HG03025 (cell line): ENCODE measurements at regions not wholly inside any gene's neighbourhood (a gene's known extent, or its start where the extent isn't known, plus 50 kb on each side); places are given as distances from the start of the nearest gene placed in this dataset.

Experiments
- ATAC-seq: cut with Tn5 transposase; IDR thresholded peaks from one replicate; pipeline ENCODE4 v1.9.1; 2021; ENCODE audit warnings: mild to moderate bottlenecking, moderate library complexity; ENCODE audit not compliant: unreplicated experiment, low FRiP score

DNA sequence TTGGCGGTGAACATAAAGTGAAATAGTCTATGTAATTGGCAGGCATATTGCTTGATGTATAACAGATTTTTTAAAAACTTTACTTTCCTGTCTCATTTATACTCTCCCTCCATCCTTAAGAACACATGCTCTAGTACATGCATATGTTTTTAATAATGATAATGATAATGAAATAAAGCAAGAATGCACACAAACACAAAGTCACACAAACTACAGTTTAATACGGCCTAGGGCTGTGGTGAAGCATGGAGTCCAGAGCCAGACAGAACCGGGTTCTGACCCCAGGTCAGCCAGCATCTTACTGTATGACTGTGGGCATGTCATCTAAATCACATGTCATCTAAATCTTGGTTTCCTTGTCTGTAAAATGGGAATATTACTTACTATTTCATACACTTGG lies 324.9 kb upstream of the NFIA start:
- ATAC-seq, result no peak

DNA sequence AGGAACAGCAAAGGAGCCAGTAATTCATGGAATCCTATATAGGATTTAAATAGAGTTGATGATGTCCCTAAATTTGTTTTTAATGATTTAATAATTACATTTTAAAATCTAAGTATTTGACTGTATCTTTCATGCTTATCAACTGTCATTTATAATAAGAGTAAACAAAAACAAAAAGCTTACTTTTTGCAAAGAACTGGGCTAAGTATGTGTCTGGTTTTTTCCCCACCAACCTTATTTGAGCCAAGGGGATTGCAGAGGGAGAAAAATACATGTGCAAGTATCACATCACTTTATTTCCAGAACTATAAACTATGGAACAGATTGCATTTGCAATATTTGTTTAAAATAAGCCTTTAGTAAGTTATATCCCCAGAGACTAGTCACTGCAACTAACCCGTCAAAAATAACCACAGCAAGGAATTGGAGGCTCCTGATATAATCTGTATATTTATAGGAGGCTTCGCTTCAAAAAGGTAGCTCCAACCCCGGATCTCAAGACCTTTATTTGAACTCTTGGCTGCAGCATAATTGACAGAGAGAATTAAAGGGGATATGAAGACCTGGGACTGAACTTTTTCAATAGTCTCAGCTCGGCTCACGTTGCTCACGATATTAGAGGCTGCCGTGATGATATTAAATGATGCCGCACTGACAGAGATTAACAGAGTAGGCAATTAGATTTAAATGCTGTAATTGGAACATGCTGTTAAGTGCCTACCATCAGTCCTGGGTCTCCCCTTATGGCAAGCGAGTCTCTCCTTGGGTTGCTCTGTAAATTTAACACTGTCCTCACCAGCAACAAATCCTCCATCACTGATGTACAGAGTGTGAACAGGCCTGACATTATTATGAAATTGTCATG lies 329.1 kb upstream of the NFIA start:
- ATAC-seq, result no peak

DNA sequence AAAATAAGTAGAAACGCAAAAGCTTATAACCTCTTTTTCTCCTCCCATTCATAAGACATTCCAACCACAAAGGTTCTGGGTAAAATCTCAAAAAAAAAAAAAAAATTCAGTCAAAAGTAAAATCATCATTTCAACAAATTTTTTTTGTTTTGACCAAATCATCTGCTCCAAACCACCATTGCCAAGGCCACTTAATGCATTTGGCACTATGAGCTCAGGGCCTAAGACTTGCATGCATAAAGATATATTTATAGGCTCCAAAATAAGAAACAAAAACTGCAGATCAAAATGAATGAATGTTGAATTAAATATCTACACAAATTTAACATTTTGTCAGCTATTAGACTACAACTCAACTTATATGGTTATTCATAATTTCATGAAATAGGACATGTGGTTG lies 331.1 kb upstream of the NFIA start:
- no peak for ATAC-seq

DNA sequence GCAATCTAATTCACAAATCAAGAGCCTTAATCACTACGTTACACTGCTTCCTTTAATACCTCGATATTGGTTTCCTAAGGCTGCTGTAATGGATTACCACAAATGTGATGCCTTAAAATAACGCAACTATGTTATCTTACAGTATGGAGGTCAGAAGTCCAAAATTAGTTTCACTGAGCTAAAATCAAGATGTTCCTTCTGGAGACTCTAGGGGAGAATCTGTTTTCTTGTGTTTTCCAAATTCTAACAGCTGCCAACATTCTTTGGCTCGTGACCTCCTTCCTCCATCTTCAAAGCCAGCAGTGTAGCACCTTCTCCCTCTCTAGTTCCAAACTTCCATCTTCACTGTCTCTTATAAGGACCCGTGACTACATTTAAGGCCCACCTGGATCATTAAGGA lies 335.0 kb upstream of the NFIA start:
- ATAC-seq, result no peak

DNA sequence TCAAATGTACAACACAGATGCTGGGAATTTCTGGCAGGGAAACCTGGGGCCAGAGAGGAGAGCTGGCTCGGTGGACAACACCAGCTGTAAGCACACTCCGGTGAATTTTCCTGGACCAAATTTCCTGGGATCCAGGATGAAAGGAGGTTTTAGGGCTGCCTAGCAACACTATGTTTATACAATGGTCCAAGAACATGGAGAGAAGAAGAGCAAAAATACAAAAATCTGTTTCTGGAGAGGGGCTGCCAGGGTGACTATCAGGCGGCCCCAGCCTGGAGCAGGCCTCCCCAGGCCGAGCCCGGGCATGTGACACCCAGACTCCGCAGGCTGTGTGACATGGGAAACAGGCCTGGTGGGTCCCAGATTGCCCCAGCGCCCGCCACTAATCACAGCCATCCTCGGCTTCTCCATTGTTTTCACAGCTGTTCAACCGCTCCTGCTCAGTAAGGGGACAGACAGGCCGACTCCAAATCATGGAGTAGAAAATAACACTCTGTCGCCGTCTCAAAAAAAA lies 336.0 kb upstream of the NFIA start:
- no peak for ATAC-seq

DNA sequence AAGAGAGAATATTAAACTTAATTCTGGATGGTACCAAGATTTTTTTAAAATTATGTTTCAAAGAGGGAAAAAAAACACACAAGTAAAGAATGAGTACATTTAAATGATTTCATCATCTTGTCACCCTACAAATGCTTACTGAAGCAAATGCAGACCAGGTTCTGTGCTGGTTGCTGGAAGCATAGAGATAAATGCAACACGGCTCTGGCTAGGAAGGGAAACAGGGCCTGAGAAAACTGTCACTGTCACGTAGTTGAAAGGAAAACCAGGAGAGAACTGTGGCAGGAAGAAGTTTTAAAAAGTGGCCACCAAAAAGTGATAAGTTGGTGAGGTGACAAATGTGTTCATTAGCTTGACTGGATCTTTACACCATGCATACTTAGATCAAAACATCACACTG lies 336.9 kb upstream of the NFIA start:
- no peak for ATAC-seq

DNA sequence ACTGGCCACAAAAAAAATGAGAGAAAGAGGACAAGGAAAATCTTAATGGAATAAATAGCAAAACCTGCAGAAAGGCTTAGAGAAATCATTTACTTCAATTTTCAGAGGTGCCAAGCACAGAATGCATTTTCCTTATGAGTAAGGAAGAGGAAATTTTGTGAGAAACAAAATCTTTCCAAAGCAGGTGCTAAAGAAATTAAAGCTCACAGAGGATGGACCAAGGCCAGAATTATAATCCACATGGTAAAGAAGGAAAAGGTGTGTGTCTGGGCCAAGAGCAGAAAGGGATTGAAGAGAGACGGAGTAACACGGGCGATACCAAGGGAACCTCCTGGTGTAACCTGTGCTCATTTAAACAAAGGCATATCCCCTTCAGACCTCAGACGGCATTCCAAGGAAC lies 340.0 kb upstream of the NFIA start:
- no peak for ATAC-seq

DNA sequence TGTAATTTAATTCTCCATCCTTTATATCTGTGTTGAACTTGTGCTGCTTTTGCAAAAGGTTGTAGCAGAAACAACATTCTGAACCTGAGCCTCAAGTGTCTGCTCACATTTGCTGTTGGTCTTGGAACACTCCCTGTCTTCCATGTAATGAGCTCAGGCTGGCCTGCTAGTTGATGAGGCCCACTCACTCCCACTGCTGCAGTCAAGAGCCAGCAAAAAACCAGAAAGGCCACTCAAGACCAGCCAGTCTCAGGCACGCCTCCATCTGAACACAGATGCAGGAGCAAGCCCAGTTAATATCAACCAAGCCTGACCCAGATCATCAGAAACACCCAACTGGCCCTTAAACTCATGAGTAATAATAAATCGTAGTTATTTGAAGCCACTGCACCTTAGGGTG lies 342.2 kb upstream of the NFIA start:
- no peak for ATAC-seq

DNA sequence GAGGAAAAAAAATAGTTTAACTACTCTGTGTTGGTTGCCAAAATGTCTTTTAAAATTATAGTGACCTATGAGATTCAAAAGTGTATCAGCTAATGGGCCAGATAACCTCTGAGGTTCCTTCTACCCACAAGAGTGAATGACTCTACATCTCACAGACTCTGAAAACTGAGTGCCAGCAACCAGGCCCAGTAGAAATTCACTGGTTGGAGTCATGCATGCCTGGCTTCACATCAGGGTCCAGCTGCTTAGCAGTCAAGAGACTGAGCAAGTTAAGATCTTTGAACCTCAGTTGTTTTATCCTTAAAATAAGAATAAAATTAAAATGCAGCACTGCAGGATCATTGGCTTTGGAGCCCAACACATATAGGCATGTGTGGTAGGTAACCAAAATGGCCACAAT lies 342.6 kb upstream of the NFIA start:
- no peak for ATAC-seq

DNA sequence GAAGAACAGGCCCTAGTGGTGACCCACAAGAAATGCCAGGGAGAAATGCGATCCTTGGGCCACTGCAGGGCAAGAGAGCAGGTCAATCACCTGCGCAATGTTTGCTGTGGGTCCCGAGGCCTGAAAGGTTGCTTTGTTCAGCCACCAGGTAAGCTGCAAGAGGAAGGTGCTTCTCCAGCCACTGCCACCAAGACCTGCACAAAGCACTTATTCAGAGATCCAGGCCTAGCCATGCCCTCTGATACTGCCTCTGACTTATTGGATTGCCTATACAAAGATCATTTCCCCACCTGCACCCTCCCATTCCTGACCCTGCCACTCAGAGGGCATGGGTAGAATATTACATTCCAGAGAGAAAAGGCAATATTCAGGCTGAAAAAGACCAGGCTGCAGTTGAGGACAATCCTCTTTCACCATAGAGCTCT lies 349.4 kb upstream of the NFIA start:
- ATAC-seq, result no peak

DNA sequence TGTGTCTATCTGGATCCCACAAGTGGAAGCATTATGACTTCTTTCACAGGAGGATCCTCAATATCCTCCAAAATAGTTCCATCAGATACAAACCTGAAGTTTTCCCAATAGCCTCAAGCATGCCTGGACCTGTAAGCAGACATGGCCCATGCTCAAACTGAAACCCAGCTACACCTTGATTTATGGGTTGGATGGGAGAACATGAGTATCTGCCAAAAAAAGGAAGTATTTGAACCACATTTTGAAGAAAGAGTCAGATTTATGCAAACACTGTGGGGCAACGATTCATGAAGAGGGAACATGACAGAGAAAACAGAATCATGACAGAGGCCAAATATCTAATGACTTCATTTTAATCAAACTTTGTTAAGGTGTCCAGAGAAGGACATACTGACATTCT lies 351.0 kb upstream of the NFIA start:
- no peak for ATAC-seq

DNA sequence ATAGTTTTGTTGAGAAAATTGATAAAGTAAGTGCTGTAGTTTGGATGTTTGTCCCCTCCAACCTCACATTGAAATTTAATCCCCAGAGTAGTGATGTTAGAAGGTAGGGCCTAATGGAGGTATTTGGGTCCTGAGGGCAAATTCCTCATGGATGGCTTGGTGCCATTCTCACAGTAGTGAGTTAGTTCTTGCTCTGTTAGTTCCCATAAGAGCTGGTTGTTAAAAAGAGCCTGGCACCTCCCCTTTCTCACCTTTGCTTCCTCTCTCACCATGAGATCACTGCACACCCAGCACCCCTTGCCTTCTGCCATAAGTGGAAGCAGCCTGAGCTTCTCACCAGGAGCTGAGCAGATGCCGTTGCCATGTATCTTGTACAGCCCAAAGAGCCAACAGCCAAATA lies 354.8 kb upstream of the NFIA start:
- ATAC-seq, result no peak

DNA sequence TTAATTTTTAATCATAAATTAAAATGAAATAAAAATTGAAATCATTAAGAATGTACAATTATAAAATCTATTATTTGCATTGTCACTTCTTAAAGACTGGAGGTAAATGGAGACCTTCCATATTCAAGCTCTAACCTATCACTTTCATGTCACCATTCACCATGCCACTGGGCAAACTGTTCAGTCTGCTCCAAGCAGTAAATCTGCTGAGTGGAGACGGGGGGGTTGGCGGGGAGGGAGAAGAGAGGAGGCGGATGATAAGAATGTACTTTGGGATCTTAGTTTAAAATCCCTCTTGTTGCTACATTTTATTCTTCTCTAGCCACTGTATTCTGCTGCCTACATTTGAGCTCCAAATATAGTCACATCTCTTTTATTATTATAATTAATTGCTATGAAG lies 365.9 kb upstream of the NFIA start:
- no peak for ATAC-seq

DNA sequence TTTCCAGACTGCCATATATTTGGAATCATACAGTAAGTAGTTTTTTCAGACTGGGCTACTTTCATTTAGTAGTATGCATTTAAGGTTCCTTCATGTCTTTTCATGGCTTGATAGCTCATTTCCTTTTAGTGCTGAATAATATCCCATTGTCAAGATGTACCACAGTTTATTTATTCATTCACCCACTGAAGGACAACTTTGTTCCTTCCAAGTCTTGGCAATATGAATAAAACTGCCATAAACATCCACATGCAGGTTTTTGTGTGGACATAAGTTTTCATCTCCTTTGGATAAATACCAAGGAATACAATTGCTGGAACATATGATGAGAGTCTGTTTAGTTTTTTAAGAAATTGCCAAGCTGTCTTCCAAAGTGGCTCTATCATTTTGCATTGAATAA lies 366.4 kb upstream of the NFIA start:
- ATAC-seq, result no peak

DNA sequence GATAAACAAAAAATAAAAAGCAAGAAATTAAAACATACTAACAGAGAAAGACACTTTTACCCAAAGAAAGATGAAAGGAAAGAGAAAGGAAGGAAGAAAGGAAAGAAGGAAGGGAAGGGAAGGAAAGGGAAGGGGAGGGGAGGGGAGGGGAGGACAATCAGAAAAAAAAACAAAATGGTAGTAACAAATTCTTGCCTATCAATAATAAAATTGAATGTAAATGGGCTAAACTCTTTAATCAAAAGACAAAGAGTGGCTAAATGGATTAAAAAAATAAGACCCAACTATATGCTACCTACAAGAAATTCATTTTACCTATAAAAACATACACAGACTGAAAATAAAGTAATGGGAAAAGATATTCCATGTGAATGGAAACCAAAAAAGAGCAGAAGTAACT lies 372.9 kb upstream of the NFIA start:
- no peak for ATAC-seq

DNA sequence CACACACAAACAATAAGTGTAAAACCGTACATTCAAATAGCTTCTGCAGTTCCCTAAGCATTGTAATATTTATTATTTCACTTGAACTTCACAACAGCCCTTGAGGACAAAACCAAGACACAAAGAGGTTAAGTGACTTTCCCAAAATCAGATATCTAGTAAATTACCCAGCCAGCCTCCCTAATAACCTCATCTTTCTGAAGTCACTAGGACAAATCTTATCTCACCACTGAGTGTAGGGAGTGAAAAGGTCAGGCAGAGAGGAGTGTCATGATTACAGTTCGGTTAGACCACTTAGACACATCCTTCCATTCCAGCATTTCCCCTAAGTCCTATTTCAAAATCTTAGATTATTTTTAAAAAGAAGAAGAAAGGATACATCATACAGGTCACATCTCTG lies 377.3 kb upstream of the NFIA start:
- no peak for ATAC-seq

DNA sequence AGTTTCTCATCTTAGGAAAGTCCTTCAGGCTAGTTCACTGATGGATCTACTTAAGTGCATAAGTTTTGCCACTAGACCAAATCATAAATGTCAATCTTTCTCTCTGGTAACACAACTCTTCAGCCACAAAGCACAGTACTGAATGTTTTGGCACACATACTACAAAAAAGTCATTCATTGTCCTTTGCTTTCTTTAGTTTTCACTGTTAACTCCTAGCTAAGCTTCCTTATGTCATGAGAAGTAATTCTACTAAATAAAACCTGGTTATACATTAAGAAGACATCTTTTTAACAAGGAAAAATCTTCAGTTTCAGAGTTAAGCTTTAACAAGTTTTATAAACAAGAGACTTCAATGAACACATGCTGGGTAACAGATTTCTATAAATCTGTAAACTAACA lies 379.2 kb upstream of the NFIA start:
- no peak for ATAC-seq

DNA sequence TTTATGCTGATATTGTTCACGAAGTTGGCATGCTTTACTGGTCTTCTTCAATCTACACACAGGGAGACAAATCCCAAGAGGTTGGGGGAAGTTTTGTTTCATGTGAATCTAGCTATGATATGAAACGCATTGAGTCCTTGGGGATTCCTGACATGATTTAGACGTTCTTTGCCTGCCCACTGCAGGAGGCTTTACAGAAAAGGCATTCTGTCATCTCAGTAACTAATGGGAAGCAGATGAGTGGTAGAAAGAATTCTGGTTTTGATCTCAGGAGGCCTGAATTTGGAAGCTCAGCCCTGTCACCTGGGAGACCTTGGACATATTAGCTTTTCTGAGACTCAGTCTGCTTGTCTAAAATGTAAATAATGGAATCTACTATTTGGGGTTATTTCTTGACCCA lies 383.0 kb upstream of the NFIA start:
- no peak for ATAC-seq

DNA sequence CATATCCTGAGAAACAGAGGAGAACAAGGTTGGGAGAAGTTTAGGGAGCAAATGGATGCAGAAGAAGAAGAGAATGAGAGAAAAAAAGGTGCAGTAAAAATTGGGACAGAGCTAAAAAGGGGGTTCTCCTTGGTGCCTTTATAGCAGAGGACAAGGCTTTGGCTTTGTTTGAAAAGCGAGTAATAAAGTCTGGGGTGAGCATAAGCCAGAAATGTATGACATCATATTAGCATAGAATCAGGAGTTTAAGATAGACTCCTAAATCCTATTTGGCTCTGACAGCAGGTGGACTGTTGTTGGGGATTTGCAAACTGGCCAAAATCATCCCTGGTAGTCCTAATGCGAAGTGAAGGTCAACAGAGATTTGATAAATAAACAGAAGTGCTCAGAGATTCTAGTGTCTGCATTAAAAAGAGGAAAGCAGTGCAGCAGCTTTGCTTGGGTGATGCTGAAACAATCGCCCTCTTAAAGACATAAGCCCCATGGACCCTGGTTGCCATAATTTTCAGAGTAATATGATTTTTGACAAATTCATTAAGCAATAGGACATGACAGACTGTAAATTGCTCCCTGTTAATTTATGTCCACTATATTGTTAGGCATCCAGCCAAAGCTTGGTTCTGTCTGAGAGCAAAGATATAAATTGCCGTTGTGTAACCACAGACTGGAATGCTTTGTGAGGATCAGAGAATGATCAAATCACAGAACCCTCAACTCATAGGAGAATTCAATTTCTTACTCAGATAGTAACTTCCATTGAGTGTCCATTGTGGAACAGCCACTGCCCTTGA lies 385.0 kb upstream of the NFIA start:
- no peak for ATAC-seq

DNA sequence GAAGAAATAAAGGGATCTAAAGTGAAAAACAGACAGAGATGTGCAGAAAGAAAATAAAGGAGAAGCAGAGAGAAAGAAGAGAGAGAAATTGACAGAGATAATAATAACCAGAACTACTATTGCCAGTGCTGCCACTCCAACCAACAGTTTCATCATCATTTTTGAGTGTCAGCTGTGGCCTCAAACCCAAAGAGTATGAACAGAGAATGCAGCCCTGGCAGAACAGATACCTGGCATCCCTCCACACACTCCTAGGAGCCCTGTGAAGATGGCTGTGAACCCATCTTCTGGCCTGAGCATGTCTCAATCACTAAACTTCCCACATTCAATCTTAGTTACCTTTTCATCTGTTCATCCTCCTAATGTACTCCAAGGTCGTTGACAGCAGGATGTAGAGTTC lies 385.8 kb upstream of the NFIA start:
- no peak for ATAC-seq

DNA sequence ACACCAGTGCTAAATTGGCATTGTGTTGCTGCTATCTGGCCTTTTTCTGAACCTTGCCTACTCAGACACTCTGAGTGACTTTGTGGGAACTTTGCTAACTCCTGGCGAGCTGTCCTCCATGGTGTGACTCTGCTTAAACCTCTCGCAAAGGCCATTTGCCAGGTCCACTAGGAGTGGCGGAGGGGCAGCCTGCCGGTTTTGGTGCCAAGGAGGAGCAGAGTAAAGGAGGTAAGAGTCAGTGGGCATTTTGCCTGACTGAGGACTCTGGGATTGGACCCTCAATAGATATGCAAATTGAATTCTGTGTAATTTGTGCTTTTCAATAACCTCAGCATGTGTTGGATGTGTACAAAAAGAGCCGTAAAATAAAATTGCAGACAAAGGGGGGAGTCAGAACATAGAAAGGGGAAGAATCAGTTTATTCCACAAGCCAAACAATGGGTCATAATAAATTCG lies 386.6 kb upstream of the NFIA start:
- no peak for ATAC-seq

DNA sequence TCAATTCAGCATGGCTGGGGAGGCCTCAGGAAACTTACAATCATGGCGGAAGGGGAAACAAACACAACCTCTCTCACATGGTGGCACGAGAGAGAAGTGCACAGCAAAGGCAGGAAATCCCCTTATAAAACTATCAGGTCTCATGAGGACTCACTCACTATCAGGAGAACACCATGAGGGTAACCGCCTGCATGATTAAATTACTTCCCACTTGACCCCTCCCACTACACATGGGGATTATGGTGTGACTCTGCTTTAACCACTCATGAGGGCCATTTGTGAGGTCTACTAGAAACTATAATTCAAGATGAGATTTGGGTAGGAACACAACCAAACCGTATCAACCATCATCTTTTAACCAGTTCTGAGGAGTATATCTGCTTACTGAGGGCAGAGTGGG lies 387.4 kb upstream of the NFIA start:
- ATAC-seq, result no peak
